Activated naive CD8-positive, alpha-beta T cell treated with anti-CD3 and anti-CD28 coated beads, Interleukin-2, amount 50 U/mL, for 24 hours (primary cell): ENCODE measurements at regions not wholly inside any gene's neighbourhood (a gene's known extent, or its start where the extent isn't known, plus 50 kb on each side); places are given as distances from the start of the nearest gene placed in this dataset.
"Not testable (repeated sequence)": the region's sequence is repeated elsewhere in the genome, so short reads cannot be mapped to it uniquely, and the experiment has no call there.

Experiments
- ATAC-seq: fragments of 150-1000 bp; cut with Tn5 transposase; one replicate; pipeline ENCODE4 v1.10.0; 2021
- DNase-seq: peaks from one replicate; pipeline ENCODE4 v3.0.0; 2021
- H3K27ac Mint-ChIP-seq: one replicate; pipeline ENCODE4 v1.8.0; 2021; ENCODE audit warnings: mild to moderate bottlenecking, mixed read lengths
- H3K27me3 Mint-ChIP-seq: one replicate; pipeline ENCODE4 v1.8.0; 2021; ENCODE audit warnings: mixed read lengths
- H3K36me3 Mint-ChIP-seq: one replicate; pipeline ENCODE4 v1.8.0; 2021; ENCODE audit warnings: low read depth, mixed read lengths
- H3K4me1 Mint-ChIP-seq: one replicate; pipeline ENCODE4 v1.8.0; 2021; ENCODE audit warnings: mixed read lengths
- H3K4me3 Mint-ChIP-seq: one replicate; pipeline ENCODE4 v1.8.0; 2021; ENCODE audit warnings: mild to moderate bottlenecking, moderate library complexity, mixed read lengths
- H3K9me3 Mint-ChIP-seq: one replicate; pipeline ENCODE4 v1.8.0; 2021; ENCODE audit warnings: mixed read lengths

DNA sequence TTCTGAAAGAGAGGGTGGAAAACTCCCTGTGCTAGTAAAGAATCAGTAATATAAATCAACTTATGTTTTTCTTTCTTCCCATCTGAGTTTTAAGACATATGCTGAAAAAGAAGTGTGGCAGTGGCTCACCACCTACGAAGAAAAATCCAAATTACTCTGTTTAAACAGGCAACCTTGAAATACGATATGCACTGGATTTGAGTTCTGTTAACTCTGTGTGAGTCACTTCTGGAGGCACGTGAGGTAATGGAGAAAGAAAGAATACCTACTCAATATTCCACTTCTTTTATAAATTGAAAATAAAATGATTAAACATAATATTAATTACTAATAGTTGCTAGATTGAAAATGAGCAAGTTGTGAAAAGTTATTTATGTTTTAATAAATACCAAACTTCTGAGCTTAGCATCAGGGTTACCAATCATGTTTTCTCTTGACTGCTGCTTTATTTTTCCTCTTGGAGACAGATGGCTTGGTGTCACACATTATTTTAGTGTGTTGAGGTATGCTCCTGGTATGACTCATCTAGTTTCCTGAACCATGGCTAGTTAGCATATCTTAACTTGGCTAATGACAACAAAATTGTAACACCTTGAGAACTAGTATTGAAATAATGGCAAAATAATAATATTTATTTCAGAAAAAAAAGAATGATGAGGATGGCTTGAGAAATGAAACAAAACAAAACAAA lies 1705.5 kb upstream of the PIK3C3 start:
- DNase-seq (no peak), ATAC-seq (no peak)
- Mint-ChIP-seq H3K27me3 (no peaks in the 10 kb centered on the region), H3K36me3 (no peaks in the 10 kb centered on the region), H3K4me3 (no peak overlapping the region), H3K4me1 (no peaks in the 10 kb centered on the region), H3K9me3 (no peaks in the 10 kb centered on the region), H3K27ac (no peak overlapping the region)

DNA sequence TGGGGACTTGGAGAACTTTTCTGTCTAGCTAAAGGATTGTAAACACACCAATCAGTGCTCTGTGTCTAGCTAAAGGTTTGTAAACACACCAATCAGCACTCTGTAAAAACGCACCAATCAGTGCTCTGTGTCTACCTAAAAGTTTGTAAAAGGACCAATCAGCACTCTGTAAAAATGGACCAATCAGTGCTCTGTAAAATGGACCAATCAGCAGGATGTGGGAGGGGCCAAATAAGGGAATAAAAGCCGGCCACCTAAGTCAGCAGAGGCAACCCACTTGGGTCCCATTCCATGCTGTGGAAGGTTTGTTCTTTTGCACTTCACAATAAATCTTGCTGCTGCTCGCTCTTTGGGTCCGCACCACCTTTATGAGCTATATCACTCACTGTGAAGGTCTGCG lies 1709.4 kb upstream of the PIK3C3 start:
- not testable (repeated sequence) for H3K27ac Mint-ChIP-seq, H3K4me3 Mint-ChIP-seq, H3K4me1 Mint-ChIP-seq, H3K36me3 Mint-ChIP-seq, ATAC-seq, H3K9me3 Mint-ChIP-seq, DNase-seq, H3K27me3 Mint-ChIP-seq

DNA sequence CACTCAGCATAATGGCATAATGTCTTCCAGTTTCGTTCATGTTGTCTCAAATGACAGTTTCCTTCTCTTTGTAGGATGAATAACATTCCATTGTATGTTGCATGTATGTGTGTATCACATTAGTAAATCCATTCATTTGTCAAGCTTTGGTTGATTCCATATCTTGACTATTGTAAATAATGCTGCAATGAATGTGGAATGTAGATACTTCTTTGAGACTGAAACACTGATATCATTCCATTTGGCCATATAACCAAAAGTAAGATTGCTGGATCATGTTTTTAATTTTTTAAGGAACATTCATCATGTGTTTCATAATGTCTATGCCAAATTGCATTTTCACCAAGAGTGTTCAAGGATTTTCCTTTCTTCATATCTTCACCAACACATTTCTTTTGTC lies 1711.4 kb upstream of the PIK3C3 start:
- H3K4me3 Mint-ChIP-seq = no peak overlapping the region
- H3K4me1 Mint-ChIP-seq = no peaks in the 10 kb centered on the region
- H3K27ac Mint-ChIP-seq = no peak overlapping the region
- no peaks in the 10 kb centered on the region for H3K36me3 Mint-ChIP-seq
- H3K27me3 Mint-ChIP-seq = no peaks in the 10 kb centered on the region
- ATAC-seq (no peak), DNase-seq (no peak)
- peaks cover 4% of the 10 kb centered on the region for H3K9me3 Mint-ChIP-seq

DNA sequence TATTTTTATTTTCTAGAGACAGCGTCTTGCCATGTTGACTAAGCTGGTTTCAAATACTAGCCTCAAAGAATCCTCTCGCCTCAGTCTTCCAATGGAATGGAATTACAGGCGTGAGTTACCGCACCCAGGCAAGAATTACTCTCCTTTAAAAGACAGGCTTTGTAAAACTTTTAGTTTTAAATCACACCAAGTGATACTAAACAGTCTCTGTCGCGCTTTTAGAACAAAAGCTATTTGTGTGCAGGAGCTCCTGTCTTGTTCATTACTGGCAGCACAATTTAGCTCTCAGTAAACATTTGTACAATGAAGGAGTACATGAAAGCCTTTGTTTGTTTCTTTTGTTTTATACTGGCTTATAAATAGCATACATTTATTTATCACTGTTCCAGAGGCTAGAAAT lies 1719.2 kb upstream of the PIK3C3 start:
- Mint-ChIP-seq H3K36me3 (no peaks in the 10 kb centered on the region), H3K27ac (no peak overlapping the region), H3K4me3 (no peak overlapping the region), H3K4me1 (no peaks in the 10 kb centered on the region), H3K27me3 (no peaks in the 10 kb centered on the region), H3K9me3 (peaks cover 13% of the 10 kb centered on the region)
- ATAC-seq (no peak), DNase-seq (no peak)

DNA sequence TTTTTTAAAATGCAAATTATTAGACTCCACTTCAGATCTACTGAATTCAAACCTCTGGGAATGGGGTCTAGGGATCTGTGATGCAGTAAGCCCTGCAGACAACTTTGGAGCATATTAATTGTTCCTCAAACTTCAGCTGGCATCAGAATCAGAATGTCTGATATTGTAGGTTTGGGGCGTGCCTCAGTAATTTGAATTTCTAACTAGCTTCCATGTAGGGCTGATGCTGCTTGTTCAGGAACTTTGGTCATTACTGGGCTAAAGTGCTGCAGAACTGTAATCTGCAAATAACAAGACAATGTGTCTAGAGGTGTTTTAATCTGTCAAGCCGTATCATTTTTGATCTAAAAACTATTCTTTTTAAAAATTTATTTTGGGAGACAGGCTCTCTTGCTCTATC lies 1719.7 kb upstream of the PIK3C3 start:
- H3K4me3 Mint-ChIP-seq = no peak overlapping the region
- H3K4me1 Mint-ChIP-seq = no peaks in the 10 kb centered on the region
- no peaks in the 10 kb centered on the region for H3K27me3 Mint-ChIP-seq
- ATAC-seq = no peak
- DNase-seq = no peak
- peaks cover 12% of the 10 kb centered on the region for H3K9me3 Mint-ChIP-seq
- no peaks in the 10 kb centered on the region for H3K36me3 Mint-ChIP-seq
- no peak overlapping the region for H3K27ac Mint-ChIP-seq

DNA sequence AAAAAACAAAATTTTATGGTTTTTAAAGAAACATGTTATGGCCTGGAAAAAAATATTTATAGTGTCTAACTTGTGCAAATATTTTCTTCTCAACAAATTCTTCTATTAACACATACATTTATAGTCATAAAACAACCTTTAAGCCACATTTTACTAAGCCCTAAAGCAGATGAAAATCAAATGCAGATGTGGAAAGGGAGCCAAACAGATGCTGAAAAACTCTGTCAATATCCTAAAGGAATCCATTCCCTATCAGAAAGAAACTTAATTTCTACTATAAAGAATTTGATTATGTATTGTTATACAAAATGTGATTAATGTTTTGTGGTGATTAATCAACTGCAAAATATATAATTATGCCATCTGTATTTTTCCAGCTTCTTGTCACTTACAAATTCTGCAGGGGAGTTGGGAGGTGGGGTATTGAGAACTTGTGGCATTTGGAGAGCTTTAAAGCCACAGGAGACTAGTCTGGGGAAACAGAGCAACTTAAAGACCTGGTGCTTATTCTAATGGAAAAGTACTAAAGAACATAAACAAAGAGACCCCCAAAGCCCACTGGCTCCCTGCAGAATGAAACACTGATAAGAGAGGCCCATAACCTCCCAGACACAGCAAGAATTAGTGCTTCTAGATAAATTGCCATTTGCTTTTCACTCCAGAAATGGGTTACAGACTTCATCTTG lies 1721.0 kb upstream of the PIK3C3 start:
- Mint-ChIP-seq H3K36me3 (no peaks in the 10 kb centered on the region), H3K27me3 (no peaks in the 10 kb centered on the region), H3K4me3 (no peak overlapping the region), H3K4me1 (no peaks in the 10 kb centered on the region), H3K9me3 (peaks cover 14% of the 10 kb centered on the region), H3K27ac (no peak overlapping the region)
- no peak for ATAC-seq
- no peak for DNase-seq

DNA sequence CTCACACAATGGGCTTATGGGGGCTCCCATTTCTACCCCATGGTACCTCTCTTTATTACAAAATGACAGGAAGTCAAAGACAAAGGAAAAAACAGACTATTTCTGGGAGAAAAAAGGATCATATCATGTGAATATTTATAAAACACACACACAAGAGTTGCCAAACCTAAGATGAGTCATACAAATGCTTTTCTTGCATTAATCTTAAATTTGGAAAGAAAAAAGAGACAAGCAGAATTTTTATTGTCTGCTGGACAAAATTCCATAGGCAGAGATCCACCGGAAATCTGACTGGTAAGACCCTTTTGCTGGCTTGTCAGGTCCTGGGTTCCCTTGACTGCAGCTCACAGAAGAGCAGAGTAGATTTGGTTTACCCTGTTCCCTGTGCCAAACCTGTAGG lies 1732.3 kb upstream of the PIK3C3 start:
- Mint-ChIP-seq H3K4me1 (no peaks in the 10 kb centered on the region), H3K36me3 (no peaks in the 10 kb centered on the region), H3K4me3 (no peak overlapping the region), H3K9me3 (peaks cover 4% of the 10 kb centered on the region), H3K27me3 (no peaks in the 10 kb centered on the region), H3K27ac (no peak overlapping the region)
- ATAC-seq = no peak
- DNase-seq = no peak

DNA sequence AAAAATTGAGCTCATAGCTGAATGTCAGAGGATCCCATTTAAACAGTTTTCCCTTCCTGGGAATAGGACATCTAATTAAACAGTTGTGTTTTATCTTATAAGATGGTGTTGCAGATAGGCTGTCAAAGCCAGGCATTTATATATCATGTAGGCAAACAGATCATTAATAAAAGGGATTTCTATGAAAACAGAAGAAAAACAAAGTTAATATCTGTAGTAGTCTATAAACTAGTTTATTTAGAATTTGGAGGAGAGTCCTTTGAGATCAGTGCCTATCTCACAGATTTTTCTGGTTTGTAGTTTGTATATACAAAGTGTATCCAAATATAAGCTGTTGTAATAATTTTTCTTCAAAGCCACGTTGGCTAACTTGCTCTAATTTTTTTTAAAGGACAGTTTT lies 1738.2 kb upstream of the PIK3C3 start:
- Mint-ChIP-seq H3K27me3 (no peaks in the 10 kb centered on the region), H3K4me1 (no peaks in the 10 kb centered on the region), H3K36me3 (no peaks in the 10 kb centered on the region), H3K9me3 (peaks cover 10% of the 10 kb centered on the region), H3K4me3 (no peak overlapping the region), H3K27ac (no peak overlapping the region)
- DNase-seq (no peak), ATAC-seq (no peak)

DNA sequence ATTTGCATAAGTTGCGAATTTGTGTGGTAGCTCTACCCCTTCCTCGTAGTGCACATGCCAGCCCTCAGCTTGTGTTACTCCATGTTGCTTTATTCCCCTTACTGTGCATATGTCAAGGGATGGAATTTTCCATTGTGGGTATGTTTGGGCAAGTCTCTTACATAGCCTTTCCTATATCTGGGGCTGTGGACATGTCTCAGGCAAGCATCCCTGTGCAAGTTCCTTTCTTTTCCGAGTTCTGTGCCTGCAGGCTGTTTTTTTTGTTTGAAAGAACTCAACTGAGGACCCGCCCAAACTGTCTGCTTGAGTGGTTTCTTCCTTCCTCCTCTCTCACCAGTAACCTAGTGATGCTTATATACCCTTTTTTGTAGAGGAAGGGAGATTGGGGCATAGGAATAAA lies 1739.1 kb upstream of the PIK3C3 start:
- Mint-ChIP-seq H3K27me3 (no peaks in the 10 kb centered on the region), H3K4me3 (no peak overlapping the region), H3K4me1 (no peaks in the 10 kb centered on the region), H3K9me3 (peaks cover 7% of the 10 kb centered on the region), H3K36me3 (no peaks in the 10 kb centered on the region), H3K27ac (no peak overlapping the region)
- no peak for DNase-seq
- no peak for ATAC-seq

DNA sequence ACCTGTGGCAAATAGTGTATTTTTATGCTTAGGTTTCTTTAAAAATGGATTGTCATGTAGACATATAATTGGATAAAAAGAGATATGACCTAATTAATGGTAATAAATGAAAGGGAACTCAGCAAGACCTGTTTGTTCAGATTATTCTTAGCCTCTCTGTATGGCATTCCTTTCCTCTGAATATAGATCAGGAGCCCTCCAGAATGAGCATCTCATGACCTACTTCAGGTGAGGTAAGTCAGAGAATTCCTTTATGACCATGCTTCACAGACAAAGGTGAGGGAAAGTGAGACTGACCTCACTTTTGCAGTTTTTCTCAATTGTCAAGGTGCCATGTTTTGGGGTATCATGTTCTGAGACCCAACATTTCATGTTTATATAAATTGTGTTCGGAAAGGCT lies 1744.3 kb upstream of the PIK3C3 start:
- Mint-ChIP-seq H3K4me3 (no peak overlapping the region), H3K4me1 (no peaks in the 10 kb centered on the region)
- ATAC-seq = no peak

DNA sequence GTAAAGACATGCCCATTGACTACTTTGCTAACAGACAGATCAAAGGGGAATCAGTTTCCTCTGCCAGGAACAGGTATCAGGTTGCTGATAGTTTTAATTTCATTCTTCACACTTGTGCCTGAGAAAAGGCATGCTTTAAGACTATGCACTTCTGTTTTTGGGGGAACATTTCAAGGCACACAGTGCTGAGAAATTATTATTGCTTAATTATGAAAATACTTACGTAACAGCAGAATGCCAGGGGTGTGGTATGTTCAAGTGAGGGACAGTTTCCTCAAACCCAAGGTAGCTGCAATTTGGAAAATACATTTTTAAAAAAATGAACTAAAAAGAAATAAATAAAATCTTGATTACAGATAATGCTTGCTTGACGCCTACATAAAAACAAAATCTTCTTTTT lies 1746.1 kb upstream of the PIK3C3 start:
- ATAC-seq (no peak), DNase-seq (no peak)
- Mint-ChIP-seq H3K27ac (no peak overlapping the region), H3K9me3 (peaks cover 24% of the 10 kb centered on the region), H3K4me1 (no peaks in the 10 kb centered on the region), H3K4me3 (no peak overlapping the region), H3K27me3 (no peaks in the 10 kb centered on the region), H3K36me3 (no peaks in the 10 kb centered on the region)

More for the DNA sequence above, 1744.3 kb upstream of the PIK3C3 start:
- no peaks in the 10 kb centered on the region for H3K27me3 Mint-ChIP-seq
- H3K9me3 Mint-ChIP-seq = peaks cover 25% of the 10 kb centered on the region
- no peaks in the 10 kb centered on the region for H3K36me3 Mint-ChIP-seq
- no peak overlapping the region for H3K27ac Mint-ChIP-seq
- no peak for DNase-seq

DNA sequence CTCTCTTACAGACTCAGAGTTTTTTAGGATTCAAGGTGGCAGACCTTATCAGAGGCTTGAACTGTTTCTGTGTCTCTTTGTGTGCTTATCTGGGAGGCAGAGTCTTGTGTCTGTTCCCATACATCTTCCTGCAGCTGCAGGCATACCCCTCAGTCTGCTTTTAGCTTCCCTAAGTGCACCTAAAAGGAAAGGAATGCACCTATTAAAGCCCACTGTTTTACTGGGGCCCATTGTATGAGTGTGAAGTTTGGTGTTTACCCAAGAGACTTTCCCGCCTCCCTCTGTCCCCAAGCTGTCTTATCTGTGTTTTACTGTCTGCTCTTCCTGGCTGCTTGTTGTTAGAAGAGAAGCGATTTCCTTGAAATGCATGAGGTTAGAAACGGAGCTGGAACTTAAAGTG lies 1757.3 kb upstream of the PIK3C3 start:
- Mint-ChIP-seq H3K27me3 (no peaks in the 10 kb centered on the region), H3K27ac (no peak overlapping the region), H3K4me1 (no peaks in the 10 kb centered on the region), H3K36me3 (no peaks in the 10 kb centered on the region), H3K9me3 (peaks cover 16% of the 10 kb centered on the region), H3K4me3 (no peak overlapping the region)
- no peak for ATAC-seq
- no peak for DNase-seq

DNA sequence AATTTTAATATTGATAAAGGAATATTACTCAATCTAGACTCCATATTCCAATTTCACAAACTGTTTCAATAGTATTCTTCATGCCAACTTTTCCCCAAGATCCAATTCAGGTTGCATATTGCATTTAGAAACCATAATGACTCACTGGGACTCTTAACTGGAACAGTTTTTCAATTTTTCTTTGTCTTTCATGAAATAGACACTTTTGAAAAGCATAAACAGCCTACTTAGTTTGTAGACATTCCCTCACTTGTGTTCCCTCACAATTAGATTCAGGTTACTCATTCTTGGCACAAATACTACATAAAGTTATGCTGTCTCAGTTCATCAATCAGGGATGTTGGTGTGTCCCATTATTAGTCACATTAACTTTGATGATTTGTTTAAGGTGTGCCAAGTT lies 1768.4 kb upstream of the PIK3C3 start:
- DNase-seq (no peak), ATAC-seq (no peak)
- no peaks in the 10 kb centered on the region for H3K4me1 Mint-ChIP-seq
- H3K9me3 Mint-ChIP-seq = peaks cover 18% of the 10 kb centered on the region
- no peak overlapping the region for H3K27ac Mint-ChIP-seq
- H3K27me3 Mint-ChIP-seq = no peaks in the 10 kb centered on the region
- no peaks in the 10 kb centered on the region for H3K36me3 Mint-ChIP-seq
- H3K4me3 Mint-ChIP-seq = no peak overlapping the region

DNA sequence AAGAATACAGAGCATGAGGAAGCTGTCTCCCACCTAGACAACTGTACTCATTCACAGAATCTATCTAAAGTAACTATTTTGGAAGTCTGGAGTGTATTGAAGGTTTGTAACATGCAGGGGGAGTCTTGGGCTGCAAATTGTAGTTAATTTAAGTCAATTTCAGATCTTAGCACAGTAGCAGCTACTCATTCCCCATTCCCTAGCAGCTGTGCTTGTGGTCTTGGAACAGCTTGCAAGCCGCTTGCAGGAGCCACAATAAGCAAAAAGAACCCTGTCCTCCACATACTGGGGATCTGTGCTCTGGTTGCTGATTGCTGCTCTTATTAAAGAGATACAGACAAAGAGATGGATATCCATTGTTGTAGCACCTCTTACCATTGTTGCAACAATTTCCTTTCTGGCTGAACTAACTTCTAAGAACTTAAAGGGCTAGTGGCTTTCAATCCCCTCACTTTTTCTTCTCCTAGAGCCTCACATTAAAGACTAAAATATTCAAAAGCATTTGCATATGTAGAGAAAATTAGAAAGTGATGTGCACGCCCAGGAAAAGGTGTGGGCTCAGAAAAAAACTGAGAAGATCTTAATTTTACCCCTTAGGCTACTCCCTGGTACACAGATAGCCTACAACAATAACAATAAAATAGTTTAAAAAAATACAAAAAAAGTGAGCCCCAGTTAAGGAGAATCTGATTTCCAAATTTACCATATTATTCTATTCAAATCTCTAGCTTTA lies 1775.1 kb upstream of the PIK3C3 start:
- Mint-ChIP-seq H3K27me3 (no peaks in the 10 kb centered on the region), H3K4me3 (no peak overlapping the region), H3K27ac (no peak overlapping the region), H3K4me1 (no peaks in the 10 kb centered on the region), H3K36me3 (no peaks in the 10 kb centered on the region), H3K9me3 (peaks cover 22% of the 10 kb centered on the region)
- ATAC-seq = no peak
- DNase-seq = no peak

DNA sequence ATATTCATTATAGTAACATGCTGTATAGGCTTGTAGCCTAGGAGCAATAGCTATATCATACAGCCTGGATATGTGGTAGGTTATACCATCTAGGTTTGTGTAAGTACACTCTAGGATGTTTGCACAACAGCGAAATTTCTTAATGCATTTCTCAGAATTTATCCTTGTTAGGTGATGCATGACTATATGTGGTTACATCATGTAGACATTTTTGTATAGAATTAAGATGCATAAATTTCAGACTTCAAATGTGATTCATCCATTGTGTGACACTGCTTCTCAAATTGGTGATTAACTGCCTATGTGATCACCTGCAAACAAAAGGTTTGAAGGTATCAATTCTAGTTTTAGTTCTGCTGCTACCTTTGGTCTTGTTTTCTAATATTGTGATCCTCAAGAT lies 1787.0 kb upstream of the PIK3C3 start:
- DNase-seq = no peak
- H3K4me1 Mint-ChIP-seq = no peaks in the 10 kb centered on the region
- H3K27ac Mint-ChIP-seq = no peak overlapping the region
- ATAC-seq = no peak
- peaks cover 16% of the 10 kb centered on the region for H3K9me3 Mint-ChIP-seq
- no peaks in the 10 kb centered on the region for H3K36me3 Mint-ChIP-seq
- H3K27me3 Mint-ChIP-seq = no peaks in the 10 kb centered on the region
- H3K4me3 Mint-ChIP-seq = no peak overlapping the region
